Astrocyte of the hippocampus (primary cell): ENCODE measurements at regions not wholly inside any gene's neighbourhood (a gene's known extent, or its start where the extent isn't known, plus 50 kb on each side); places are given as distances from the start of the nearest gene placed in this dataset.

Source experiments
- DNase-seq: peaks from one replicate; pipeline ENCODE4 v3.0.0; 2011; ENCODE audit warnings: low read depth, low spot score

DNA sequence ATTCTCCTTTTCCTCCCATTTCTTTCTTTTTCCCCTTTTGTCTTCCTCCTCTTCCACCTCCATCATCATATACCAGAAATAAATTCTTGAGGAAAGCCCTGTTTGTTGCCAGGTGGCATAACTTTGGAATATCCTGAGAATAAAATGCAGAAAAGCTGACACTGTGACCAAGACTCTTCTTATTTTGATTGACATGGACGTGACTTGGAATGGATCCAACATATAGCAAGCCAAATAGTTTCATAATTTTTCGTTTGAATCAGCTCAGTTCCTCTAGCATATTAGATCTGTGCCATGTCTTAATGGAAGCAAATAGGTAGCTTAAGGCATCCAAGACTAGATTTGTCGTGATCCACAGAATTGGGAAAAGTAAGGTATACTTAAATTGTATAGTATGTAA lies 354.7 kb upstream of the FIGN start:
- no peak for DNase-seq

DNA sequence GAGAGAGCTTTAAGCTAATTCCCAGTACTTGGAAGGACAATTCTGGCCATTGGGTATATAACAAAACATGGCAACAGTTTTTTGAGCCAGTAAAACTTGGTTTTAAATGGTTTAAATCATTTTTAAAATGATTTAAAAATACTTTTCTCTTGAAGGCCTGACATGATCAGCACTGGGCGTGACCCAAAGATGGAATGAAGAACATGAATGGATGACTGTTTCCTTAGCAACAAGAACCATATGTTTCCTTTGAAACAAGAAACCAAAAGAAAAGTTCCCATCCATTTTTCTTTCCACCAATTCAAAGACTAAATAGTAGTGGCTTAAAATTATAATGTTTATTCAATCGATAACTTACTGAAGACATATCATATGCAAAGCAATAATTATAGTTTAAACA lies 348.3 kb upstream of the FIGN start:
- DNase-seq: no peak

DNA sequence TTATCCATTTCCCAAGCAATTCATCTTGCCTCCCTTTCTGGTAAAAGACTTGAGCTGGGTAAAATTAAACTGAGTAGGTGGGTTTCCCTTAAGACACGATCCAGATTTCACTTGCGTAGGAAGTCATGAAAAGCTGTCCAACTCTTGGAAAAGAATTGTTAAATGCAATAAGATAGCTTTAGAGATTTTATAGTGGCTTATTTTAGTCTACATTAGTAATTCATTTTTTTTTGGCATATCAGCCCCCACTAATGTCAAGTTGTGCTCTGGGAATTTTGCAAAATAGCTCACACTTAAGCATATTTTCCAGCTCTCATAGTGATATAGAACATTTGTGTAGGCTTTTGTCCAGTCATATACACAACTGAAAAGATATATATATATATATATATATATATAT lies 344.7 kb upstream of the FIGN start:
- no peak for DNase-seq

DNA sequence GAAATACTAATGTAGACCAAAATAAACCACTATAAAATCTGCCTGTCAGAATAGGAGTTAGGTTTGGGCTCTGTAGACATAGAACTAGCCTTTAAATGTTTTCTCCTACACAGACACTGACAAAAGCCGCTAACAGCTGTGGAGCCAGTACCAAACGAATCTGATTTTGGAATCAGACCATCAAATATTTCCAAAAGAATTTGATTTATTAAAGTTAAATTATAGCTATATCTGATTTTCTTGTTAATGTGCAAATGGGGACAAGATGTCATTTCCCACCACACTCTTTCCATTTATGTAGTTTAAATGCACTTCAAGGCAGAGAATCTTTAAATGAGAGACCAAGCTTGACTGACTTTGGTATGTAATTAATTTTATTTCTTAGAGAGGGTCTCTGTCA lies 343.4 kb upstream of the FIGN start:
- no peak for DNase-seq

DNA sequence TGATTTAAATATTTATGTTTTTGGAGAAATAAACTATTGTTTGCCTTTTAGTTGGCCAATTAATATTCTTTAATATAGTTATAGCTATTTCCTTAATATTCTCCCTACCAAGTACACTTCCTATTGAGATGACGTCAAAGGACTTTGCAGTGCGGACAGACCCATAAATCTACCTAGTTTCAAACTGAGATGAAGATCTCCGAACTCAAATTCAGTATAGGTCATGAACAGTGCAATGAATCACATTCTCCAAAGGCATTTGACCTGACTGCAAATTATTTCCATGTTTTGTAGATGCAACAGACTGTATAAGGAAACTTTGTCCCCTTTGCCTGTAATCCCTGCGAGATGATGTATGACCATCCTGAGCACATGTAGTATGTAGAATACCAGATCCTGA lies 342.6 kb upstream of the FIGN start:
- DNase-seq: no peak

DNA sequence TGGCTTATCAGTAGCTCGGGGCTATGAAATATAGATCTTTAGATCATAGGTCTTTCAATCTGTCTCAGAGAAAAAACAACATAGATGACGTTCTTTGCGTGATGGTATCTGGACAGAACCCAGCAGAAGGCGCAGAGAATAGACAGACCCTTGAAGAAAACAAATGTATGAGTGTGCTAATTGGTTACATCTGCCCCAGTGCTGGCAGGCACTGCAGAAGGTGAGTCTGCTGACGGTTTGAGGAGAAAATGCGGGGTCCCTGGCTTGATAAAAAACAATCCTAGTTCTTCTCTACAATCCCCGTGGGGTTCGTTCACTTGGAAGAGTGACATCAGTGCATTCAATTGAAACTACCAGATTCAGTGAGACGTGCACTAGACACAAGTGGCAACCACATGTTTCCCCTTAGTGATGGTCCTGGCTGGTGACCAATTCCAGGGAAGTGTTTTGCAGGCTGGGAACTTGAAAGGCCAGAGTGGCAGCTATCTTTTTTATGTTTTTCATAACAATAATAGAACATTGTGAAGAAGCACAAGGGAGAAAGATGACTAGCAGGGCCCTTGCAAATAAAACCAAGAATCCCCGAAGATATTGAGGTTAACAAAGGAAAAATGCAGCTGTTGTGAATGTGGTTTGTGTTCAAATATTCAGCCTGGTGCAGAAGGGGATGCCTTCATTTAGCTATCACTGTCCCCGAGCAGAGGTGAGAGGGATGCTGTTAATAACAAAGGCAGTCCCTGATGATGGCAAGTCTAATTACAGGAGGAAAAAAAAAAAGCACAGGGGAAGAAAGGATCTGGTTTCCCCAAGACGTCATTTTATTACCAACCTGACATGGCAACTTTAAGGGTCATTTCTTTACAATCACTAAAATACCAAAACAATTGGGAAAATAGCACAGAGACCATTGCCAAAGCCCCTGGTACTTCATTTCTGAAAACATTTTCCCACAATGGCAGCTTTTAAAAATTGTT lies 337.6 kb upstream of the FIGN start:
- peak; percentile 26 for DNase-seq

DNA sequence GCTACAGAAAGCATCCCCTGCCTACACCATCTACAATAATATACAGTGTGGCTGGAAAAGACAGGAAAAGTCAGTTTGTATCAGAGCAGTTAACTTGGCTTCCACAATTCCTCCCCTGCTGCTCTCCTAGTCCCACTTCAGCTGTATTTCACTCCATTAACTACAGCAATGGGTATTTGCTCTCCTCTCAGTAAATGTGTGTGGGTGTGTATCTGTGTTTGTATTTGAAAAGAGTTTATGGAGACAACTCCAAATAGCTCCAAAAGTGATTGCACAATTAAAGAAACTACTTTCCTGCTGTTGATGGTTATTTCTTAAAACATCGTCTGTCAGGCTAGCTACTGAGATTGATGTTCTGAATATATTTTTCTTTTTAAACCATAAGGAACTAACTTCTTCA lies 333.7 kb upstream of the FIGN start:
- DNase-seq: no peak

DNA sequence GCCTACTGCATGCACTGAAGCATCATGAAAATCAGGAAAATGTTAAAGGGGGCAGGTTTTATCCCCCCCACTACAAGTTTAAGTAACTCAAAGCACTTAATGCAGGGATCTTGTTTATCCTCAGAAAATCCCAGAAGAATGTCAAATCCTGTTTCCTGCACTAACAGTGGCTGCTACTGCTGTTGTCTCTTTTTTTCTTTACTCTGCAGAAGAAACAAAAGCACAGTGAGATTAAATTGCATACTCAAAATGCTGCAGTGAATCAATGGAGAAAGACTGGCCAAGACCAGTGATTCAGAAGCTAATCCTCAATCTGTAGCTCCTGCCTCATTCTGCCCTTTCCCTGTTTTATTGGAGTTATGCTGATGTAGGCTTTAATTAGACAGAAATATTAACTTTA lies 332.3 kb upstream of the FIGN start:
- DNase-seq: no peak

DNA sequence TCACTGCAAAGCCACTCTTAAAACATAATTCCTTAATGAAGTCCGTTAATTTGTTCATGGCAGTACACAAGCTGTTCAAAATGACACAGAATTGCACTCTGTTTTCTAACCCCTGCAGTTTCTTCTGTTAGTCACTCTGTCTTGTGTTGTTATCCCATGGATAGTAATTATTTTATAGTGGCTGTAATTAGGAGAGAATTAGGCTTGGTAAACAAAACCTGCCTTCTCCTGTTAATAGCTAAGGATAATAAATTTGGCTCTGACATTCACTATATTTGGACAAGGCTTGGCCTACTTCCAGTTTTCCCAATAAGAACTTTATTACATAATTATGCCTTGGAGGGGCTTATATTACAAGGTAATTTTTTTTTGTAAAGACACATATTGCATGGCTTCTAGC lies 330.3 kb upstream of the FIGN start:
- DNase-seq: no peak

DNA sequence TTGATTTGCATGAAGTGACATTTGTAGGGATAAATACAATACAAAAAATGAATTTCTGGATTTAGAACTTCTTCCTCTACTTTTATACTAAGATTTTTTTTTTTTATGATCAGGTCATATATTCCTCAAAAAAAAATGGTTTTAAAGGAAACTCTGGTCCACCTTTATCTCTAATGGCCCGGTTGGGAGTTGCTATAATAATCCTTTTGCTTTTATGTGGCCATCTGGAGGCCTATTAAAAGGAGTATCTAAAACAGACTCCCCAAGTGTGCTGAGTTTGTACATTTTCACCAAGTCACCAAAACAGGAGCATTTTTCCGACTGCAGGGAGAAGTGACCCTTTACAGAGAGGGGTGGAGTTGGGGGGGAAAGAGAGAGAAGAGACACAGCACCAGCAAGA lies 329.2 kb upstream of the FIGN start:
- no peak for DNase-seq

DNA sequence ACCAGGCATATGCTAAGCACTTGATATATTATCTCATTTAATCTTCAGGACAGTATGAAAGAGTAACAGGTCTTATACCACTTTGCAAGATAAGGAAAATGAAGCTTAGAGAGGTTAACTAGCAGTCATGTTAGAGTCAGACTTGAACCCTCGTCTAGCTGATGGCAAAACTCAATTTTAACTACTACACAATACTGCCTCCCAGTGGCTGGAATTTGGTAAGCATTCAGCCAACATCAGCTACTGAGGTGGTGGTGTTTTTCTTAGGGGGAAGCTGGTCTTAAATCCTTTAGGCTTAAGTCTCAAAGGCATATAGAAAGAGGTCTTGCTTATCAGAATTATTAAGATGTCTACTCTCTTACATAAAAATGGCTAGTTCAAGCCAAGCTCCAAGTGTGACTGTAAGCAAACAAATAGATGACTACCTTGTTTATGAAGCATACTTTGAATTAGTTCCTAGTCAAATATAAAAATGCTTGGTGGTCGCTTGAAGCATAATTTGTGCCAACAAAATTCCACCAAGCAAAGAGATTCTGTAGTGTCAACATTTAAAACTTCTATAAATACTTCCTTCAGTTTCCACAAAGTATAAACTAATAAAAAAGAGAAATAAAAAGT lies 325.4 kb upstream of the FIGN start:
- peak; percentile 47 for DNase-seq

DNA sequence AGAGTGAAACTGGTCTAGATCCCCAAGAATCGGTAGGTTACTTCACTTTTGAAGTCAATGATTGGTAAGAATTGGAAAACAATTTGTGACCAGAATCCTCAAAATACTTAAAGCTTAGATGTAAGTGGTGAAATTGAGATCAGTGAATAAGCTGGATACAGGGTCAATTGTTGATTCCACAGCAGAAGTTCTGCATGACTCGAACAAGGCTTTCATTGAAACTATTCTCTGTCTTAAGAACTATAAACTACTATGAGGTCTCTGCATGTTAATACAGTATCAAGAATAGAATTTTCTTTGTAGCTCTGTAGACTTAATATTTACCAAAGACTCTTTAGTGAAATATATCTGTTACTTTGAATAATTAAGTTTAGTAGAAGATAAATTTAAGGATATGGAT lies 324.2 kb upstream of the FIGN start:
- DNase-seq: no peak

DNA sequence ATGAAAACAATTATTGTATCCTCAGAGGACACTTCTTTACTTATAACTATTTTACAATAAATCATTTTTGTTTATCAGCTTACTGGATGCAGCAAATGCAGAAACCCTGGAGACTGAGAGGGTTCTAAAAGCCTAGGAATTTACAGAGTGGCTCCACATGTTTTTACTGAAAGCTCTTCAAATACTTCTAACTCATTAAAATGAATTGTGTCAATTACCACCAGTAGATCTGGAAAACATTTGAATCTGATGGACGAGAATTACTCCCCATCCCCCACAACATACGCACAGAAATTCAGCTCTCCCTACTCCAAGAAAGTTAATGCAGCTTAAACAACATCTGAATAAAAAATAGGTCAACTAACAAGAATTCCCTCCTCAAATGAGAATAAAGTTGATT lies 319.8 kb upstream of the FIGN start:
- no peak for DNase-seq

DNA sequence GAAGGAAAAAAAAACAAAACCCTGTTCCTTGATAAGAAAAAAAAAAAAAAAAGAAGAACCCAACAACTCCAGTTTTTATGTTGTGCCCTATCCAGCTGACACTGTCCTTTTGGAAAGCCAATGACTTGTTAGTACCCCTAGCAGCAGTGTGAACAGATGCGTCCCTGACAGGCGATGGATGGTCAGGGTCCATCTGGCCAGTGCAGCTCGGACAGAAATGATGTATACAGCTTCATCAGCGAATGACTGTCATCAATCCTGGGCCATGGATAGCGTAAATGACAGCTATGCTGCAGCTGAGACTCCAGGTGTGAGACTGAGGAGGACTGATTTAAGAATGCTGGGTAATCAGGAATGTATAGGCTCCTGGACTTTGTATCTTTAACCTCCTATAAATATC lies 318.8 kb upstream of the FIGN start:
- DNase-seq: no peak

DNA sequence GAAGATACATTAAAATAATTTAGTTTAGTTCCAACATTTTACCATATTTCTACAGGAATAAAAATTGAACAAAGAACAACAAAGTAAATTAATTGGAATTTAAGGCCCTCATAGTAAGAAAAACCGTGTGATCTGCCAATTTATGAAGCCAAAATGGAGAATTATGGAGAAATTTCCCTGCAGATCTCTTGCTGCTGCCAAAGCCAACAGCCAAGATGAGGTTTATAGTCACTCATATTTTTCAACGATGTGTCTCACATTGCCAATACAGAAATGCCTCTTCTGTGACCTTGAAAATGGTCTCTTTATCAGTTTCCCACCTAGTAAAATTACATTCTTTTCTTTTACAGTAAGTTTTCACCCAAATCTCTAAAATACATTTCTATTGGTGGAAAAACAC lies 317.2 kb upstream of the FIGN start:
- no peak for DNase-seq

DNA sequence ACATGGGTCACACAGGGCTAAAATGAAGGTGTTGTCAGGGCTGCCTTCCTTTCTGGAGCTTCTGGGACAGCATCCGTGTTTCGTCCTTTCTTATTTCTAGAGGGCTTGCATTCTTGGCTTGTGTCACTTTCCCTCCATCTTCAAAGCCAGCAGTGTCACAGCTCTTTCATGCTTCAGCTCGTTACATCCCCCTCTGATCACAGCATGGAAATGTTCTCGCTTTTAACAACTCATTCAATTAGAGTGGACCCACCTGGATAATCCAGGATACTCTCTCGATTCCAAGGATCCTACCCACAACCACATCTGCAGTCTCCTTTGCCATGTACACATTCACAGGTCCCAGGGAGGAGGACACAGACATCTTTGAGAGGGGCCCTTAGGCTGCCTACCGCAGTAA lies 316.2 kb upstream of the FIGN start:
- DNase-seq: no peak

DNA sequence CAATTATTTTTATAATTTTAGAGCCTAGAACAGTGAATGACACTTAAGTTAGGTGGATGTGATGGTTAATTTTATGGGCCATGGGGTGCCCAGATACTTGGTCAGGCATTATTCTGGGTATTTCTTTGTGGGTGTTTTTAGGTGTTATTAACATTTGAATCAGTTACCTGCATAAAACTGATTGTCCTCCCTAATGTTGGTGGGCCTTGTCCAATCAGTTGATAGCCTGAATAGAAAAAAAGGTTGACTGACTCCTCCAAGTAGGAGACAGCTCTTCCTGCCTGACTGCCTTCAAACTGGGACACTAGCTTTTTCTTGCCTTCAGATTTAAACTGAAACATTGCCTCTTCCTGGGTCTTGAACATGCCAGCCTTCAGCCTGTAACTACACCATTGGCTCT lies 312.9 kb upstream of the FIGN start:
- DNase-seq: no peak

DNA sequence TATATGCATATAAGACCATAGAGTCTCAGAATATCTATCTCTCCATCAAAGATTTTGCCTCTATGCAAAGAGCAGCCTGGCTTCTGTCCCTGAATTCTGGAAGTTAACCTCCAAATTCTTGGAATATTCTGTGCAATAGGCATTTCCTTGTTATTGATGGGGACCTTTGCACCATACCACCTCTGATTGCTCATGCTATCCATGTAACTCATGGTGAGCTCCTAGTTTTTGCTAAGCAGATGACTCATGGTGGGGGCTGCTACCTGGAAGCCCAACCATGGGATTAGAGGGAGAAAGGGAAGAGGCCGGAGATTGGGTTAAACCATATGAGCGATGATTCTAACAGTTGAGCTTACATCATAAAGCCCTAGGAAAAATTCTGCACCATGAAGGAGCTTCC lies 310.2 kb upstream of the FIGN start:
- DNase-seq: no peak

DNA sequence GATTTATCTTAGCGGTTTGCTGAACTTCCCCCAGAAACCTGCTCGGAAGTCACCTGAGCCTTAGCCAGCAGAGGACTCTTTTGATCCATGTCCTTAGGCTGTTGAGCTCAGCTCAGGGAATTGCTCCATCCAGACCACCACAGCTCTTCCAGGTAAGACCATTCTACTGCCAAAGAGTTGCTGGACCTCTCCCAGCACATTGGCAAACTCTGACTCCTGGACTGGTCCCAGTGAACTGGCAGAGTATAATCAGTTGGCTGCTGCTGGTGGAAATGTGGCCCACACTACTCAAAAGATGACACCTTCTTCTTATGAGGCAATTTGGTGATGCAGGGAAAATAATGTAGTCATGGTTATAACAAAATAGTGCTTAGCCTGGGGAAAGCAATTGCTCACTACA lies 308.8 kb upstream of the FIGN start:
- DNase-seq: peak; percentile 51

DNA sequence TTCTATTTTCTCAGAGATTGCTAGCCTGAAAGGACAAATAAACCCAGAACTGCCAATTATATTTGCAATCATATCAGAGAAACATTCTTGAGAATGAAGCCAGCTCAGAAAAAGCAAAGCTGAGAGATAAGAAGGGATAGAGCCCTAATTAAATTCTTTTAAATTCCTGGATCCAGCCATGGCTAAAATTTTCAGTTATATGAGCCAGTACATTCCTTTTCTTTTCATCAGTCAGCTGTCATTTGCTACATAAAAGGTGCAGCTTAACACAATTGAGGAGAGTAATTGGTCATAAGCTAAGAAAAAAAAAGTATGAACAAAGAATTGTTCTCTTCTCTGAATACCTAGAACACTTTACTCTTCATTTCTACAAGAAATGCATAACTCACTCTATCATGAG lies 303.5 kb upstream of the FIGN start:
- DNase-seq: peak; percentile 49

DNA sequence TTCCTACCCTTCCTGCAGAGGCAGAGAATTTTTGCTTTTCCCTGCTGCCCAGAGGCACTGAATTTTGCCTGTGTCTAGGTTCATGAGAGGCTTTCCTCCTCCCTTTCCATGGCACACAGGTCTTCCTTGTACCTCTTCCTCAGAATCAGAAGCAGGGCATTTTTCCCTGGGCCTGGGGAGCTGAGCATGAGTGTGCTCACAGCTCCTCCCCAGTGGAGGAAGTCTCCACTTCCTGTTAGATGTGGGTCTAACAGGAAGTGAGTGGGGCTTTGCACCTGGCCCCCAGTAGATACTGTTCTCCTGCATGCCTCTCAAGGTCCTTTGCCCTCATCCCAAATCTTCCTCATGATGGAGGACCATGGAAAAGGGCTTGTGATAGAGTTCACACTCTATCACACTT lies 297.2 kb upstream of the FIGN start:
- no peak for DNase-seq

DNA sequence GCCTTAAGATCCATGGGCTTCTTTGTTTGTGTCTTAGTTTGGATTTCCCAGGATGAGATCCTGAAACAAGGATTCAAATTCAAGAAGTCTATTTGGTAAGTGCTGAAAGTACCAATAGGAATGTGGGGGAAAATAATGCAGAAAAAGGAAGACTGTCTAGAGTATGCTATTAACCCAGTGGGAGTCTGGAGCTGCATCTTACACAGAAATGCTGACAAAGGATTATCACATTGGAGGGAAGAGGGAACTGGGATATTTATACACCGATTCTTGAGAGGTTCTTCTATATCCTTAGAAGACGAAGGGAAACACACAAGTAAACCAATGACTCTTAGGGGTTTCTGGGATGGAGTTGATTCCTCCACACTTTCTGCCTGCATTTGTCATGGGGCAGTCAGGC lies 294.8 kb upstream of the FIGN start:
- DNase-seq: no peak

DNA sequence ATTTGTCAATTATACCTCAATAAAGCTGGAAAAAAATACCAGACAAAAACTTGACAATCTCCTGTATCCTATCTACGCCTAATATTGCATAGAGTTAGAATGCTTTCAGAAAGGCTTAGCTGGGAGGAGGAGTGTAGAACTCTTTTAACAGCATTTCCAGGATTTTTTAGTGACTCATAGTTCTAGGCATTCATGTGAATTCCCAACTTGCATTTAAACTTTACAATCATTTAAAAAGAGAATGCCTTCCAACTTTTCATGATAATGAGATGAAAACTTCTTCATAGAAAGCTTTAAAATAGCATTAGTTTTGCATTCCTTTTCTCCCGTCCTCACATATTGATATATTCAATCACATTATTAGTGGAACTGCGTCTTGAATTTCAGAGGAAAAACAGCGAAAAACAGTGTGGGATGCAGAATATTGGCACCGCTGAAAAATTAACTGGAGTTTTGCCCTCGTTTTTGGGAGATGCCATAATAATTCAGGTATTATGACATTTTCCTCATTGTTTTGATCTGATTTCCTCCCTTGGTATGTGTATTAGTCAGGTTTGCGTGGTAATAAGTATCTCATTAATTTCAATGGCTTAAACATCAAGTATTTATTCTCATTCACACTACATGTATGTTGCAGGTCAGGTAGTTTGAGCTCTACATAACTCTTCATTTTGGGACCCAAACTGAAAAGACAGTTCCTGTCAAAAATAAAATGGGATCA lies 293.2 kb upstream of the FIGN start:
- peak; percentile 72 for DNase-seq
